Memory B cell (primary cell): ENCODE measurements at regions not wholly inside any gene's neighbourhood (a gene's known extent, or its start where the extent isn't known, plus 50 kb on each side); places are given as distances from the start of the nearest gene placed in this dataset.
"Not testable (repeated sequence)": the region's sequence is repeated elsewhere in the genome, so short reads cannot be mapped to it uniquely, and the experiment has no call there.

Experiments used
- ATAC-seq: fragments of 150-1000 bp; cut with Tn5 transposase; 2 replicates; pipeline ENCODE4 v1.10.0; 2021; ENCODE audit warnings: low read depth, mild to moderate bottlenecking, moderate library complexity
- DNase-seq, 2 donors: peaks; one replicate each; pipeline ENCODE4 v3.0.0; 2022; ENCODE audit warnings: low spot score in 2 of 2
- H3K27ac Mint-ChIP-seq: one replicate; pipeline ENCODE4 v1.8.0; 2022; ENCODE audit warnings: mild to moderate bottlenecking, moderate library complexity, mixed read lengths
- H3K27me3 Mint-ChIP-seq: one replicate; pipeline ENCODE4 v1.8.0; 2022; ENCODE audit warnings: mixed read lengths
- H3K36me3 Mint-ChIP-seq: one replicate; pipeline ENCODE4 v1.8.0; 2022; ENCODE audit warnings: mild to moderate bottlenecking, mixed read lengths
- H3K4me1 Mint-ChIP-seq: one replicate; pipeline ENCODE4 v1.8.0; 2022; ENCODE audit warnings: mixed read lengths
- H3K4me3 Mint-ChIP-seq: one replicate; pipeline ENCODE4 v1.8.0; 2022; ENCODE audit warnings: mild to moderate bottlenecking, moderate library complexity, mixed read lengths
- H3K9me3 Mint-ChIP-seq: one replicate; pipeline ENCODE4 v1.8.0; 2022; ENCODE audit warnings: mixed read lengths

GRCh38 chr12:83939718-83940117 is 972.9 kb downstream of the SLC6A15 start:
- H3K27me3 Mint-ChIP-seq, result no peaks in the 10 kb centered on the region
- H3K4me3 Mint-ChIP-seq, result no peak overlapping the region
- H3K27ac Mint-ChIP-seq, result no peak overlapping the region
- ATAC-seq (no peak), DNase-seq (no peak)
- H3K36me3 Mint-ChIP-seq, result no peaks in the 10 kb centered on the region
- H3K4me1 Mint-ChIP-seq, result no peaks in the 10 kb centered on the region
- peaks cover 1% of the 10 kb centered on the region for H3K9me3 Mint-ChIP-seq

GRCh38 chr12:83933615-83934014 is 979.0 kb downstream of the SLC6A15 start:
- no peak for ATAC-seq
- Mint-ChIP-seq H3K4me1 (no peaks in the 10 kb centered on the region), H3K27me3 (no peaks in the 10 kb centered on the region), H3K36me3 (no peaks in the 10 kb centered on the region), H3K9me3 (peaks cover 6% of the 10 kb centered on the region), H3K27ac (no peak overlapping the region), H3K4me3 (no peak overlapping the region)
- DNase-seq, result no peak

GRCh38 chr12:83932011-83932410 is 980.6 kb downstream of the SLC6A15 start:
- Mint-ChIP-seq H3K36me3 (no peaks in the 10 kb centered on the region), H3K27me3 (no peaks in the 10 kb centered on the region), H3K27ac (no peak overlapping the region), H3K4me3 (no peak overlapping the region), H3K9me3 (peaks cover 6% of the 10 kb centered on the region), H3K4me1 (no peaks in the 10 kb centered on the region)
- no peak for ATAC-seq
- no peak for DNase-seq

DNA sequence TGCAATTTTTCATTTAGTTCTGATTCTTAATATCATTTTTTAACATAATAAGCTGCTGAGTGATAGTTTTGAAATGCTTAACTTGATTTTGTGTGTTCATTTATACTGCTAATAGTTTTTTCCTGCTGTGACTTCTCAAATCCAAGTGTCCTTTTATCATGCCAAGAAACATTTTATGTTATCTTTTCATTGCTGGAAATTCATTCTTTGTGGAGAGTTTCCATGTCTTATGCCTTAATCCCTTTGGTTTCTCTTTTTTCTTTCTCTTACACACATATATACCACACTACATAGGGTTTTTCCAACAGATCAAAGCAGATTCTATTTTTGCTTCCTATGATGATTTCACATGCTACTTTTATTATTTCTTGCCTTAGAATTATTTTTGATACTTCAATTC is 981.1 kb downstream of the SLC6A15 start:
- ATAC-seq, result no peak
- H3K4me3 Mint-ChIP-seq, result no peak overlapping the region

GRCh38 chr12:83929792-83930191 is 982.8 kb downstream of the SLC6A15 start:
- H3K4me3 Mint-ChIP-seq, H3K9me3 Mint-ChIP-seq, DNase-seq, ATAC-seq, H3K27ac Mint-ChIP-seq, H3K36me3 Mint-ChIP-seq, H3K4me1 Mint-ChIP-seq, H3K27me3 Mint-ChIP-seq: not testable (repeated sequence)

More for the DNA sequence above, 981.1 kb downstream of the SLC6A15 start:
- H3K27ac Mint-ChIP-seq, result no peak overlapping the region
- peaks cover 6% of the 10 kb centered on the region for H3K9me3 Mint-ChIP-seq
- H3K36me3 Mint-ChIP-seq, result no peaks in the 10 kb centered on the region
- no peak for DNase-seq
- H3K27me3 Mint-ChIP-seq, result no peaks in the 10 kb centered on the region
- no peaks in the 10 kb centered on the region for H3K4me1 Mint-ChIP-seq

- no peaks in the 10 kb centered on the region for H3K9me3 Mint-ChIP-seq
Observed at GRCh38 chr12:83920821-83921547, 991.6 kb downstream of the SLC6A15 start.

GRCh38 chr12:83919081-83919480 is 993.5 kb downstream of the SLC6A15 start:
- ATAC-seq, result no peak
- H3K27me3 Mint-ChIP-seq, result no peaks in the 10 kb centered on the region
- H3K4me3 Mint-ChIP-seq, result no peak overlapping the region
- no peaks in the 10 kb centered on the region for H3K4me1 Mint-ChIP-seq
- no peaks in the 10 kb centered on the region for H3K9me3 Mint-ChIP-seq
- no peak overlapping the region for H3K27ac Mint-ChIP-seq
- no peak for DNase-seq
- H3K36me3 Mint-ChIP-seq, result no peaks in the 10 kb centered on the region

More at GRCh38 chr12:83920821-83921547, 991.6 kb downstream of the SLC6A15 start:
- Mint-ChIP-seq H3K27ac (no peak overlapping the region), H3K36me3 (no peaks in the 10 kb centered on the region), H3K27me3 (no peaks in the 10 kb centered on the region), H3K4me1 (no peaks in the 10 kb centered on the region), H3K4me3 (no peak overlapping the region)
- DNase-seq, result no peak
- no peak for ATAC-seq

GRCh38 chr12:83904175-83904574 is 1008.4 kb downstream of the SLC6A15 start:
- DNase-seq, result no peak
- H3K4me1 Mint-ChIP-seq, result no peaks in the 10 kb centered on the region
- H3K36me3 Mint-ChIP-seq, result no peaks in the 10 kb centered on the region
- ATAC-seq, result no peak
- H3K27ac Mint-ChIP-seq, result no peak overlapping the region
- no peak overlapping the region for H3K4me3 Mint-ChIP-seq
- no peaks in the 10 kb centered on the region for H3K27me3 Mint-ChIP-seq
- H3K9me3 Mint-ChIP-seq, result peaks cover 6% of the 10 kb centered on the region

- ATAC-seq (no peak), DNase-seq (no peak)
- no peak overlapping the region for H3K27ac Mint-ChIP-seq
- no peaks in the 10 kb centered on the region for H3K27me3 Mint-ChIP-seq
- H3K4me3 Mint-ChIP-seq, result no peak overlapping the region
- H3K9me3 Mint-ChIP-seq, result peaks cover 3% of the 10 kb centered on the region
- no peaks in the 10 kb centered on the region for H3K36me3 Mint-ChIP-seq
- no peaks in the 10 kb centered on the region for H3K4me1 Mint-ChIP-seq
Observed at GRCh38 chr12:83896416-83896815, 1016.2 kb downstream of the SLC6A15 start.

DNA sequence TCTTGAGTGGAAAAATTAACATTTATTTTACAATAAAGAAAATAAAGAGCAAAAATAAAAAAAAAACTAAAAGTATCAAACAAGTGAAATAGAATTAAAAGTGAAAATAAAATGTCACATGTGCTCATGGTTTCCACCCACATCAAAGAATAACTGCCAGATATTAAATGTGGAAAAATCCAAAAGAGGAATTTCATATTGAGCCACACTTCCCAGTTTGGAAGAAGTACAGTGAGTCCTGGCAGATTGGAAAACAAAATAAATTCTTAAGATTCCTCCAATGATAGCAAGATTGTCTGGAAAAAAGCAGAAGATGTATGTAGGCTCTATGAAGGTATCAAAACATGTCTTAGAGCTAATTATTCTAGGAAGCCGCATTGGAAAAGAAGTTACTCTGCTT is 1019.5 kb downstream of the SLC6A15 start:
- no peaks in the 10 kb centered on the region for H3K27me3 Mint-ChIP-seq
- H3K9me3 Mint-ChIP-seq, result peaks cover 1% of the 10 kb centered on the region
- no peaks in the 10 kb centered on the region for H3K36me3 Mint-ChIP-seq
- H3K4me1 Mint-ChIP-seq, result no peaks in the 10 kb centered on the region
- no peak overlapping the region for H3K4me3 Mint-ChIP-seq
- H3K27ac Mint-ChIP-seq, result no peak overlapping the region
- DNase-seq, result no peak
- ATAC-seq, result no peak

DNA sequence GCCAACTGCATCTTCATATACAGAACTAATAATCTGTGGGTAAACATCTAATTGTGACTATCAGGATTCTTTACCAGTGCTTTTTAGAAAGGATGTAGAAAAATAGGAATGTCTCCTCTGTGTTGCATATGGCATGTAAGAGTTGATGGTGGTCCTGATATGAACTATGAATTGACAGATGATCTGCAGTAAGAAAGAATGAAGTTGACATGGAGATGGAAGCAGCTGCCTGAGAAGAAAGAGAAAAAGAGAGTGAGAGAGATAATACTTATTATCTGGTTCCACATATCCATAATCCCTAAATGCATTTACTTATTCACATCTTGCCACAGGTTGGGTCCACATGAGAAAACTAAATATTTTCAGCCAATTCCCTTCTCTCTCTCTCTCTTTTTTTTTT is 1022.9 kb downstream of the SLC6A15 start:
- no peaks in the 10 kb centered on the region for H3K36me3 Mint-ChIP-seq
- no peaks in the 10 kb centered on the region for H3K4me1 Mint-ChIP-seq
- peaks cover 1% of the 10 kb centered on the region for H3K9me3 Mint-ChIP-seq
- H3K27ac Mint-ChIP-seq, result no peak overlapping the region
- no peak overlapping the region for H3K4me3 Mint-ChIP-seq
- no peak for ATAC-seq
- no peak for DNase-seq
- H3K27me3 Mint-ChIP-seq, result no peaks in the 10 kb centered on the region

DNA sequence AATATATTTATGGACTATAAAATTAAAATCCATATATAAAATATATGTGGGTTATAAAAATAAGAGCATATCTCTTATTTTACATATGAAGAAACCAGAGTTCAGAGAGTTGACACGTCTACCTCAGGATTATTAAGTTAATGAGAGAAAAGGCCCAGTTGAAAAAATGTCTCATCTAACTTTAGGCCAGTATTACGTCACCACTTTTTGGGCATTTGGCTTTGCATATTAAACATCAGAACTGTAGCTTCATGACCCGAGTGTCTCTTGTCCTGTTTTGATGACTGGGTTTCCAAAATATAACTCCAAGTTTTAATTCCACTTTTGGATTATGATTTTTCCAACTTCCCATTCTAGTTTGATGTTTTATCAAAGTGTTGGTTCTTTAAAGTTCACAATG is 1026.1 kb downstream of the SLC6A15 start:
- H3K4me1 Mint-ChIP-seq, result no peaks in the 10 kb centered on the region
- H3K27me3 Mint-ChIP-seq, result no peaks in the 10 kb centered on the region
- ATAC-seq (no peak), DNase-seq (no peak)
- no peak overlapping the region for H3K27ac Mint-ChIP-seq
- no peaks in the 10 kb centered on the region for H3K36me3 Mint-ChIP-seq
- H3K4me3 Mint-ChIP-seq, result no peak overlapping the region
- peaks cover 1% of the 10 kb centered on the region for H3K9me3 Mint-ChIP-seq

DNA sequence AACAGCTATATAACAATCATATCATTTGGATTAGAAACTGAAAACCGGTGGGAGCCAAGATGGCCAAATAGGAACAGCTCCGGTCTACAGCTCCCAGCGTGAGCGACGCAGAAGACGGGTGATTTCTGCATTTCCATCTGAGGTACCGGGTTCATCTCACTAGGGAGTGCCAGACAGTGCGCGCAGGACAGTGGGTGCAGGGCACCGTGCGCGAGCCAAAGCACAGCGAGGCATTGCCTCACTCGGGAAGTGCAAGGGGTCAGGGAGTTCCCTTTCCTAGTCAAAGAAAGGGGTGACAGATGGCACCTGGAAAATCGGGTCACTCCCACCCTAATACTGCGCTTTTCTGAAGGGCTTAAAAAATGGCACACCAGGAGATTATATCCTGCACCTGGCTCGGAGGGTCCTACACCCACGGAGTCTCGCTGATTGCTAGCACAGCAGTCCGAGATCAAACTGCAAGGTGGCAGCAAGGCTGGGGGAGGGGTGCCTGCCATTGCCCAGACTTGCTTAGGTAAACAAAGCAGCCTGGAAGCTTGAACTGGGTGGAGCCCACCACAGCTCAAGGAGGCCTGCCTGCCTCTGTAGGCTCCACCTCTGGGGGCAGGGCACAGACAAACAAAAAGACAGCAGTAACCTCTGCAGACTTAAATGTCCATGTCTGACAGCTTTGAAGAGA is 1041.5 kb downstream of the SLC6A15 start:
- H3K36me3 Mint-ChIP-seq, result not testable (repeated sequence)

DNA sequence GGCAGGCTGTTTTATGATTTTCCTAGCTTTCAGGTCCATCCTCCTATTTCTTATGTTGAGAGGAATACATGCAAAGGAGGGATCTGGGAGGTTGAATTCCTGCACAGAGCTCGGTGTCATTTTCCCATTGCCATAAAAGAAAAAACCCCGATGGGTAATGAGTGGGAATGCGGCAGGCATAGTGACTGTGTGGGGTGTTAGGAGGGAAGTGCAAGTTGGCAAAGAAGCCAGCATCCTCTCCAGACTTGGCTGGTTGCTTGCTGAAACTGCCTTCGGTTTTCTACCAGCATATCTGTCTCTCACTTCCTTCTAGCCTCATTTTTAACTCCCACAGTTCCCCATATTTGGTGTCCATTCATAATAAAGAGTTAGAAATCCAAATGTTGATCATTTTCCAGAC is 1046.1 kb downstream of the SLC6A15 start:
- H3K36me3 Mint-ChIP-seq, result no peaks in the 10 kb centered on the region
- no peaks in the 10 kb centered on the region for H3K9me3 Mint-ChIP-seq
- H3K4me3 Mint-ChIP-seq, result no peak overlapping the region
- H3K27ac Mint-ChIP-seq, result no peak overlapping the region
- H3K27me3 Mint-ChIP-seq, result no peaks in the 10 kb centered on the region
- DNase-seq, result no peak
- no peak for ATAC-seq
- no peaks in the 10 kb centered on the region for H3K4me1 Mint-ChIP-seq

More for the DNA sequence above, 1041.5 kb downstream of the SLC6A15 start:
- ATAC-seq, H3K9me3 Mint-ChIP-seq, DNase-seq, H3K27me3 Mint-ChIP-seq, H3K27ac Mint-ChIP-seq, H3K4me1 Mint-ChIP-seq, H3K4me3 Mint-ChIP-seq: not testable (repeated sequence)

DNA sequence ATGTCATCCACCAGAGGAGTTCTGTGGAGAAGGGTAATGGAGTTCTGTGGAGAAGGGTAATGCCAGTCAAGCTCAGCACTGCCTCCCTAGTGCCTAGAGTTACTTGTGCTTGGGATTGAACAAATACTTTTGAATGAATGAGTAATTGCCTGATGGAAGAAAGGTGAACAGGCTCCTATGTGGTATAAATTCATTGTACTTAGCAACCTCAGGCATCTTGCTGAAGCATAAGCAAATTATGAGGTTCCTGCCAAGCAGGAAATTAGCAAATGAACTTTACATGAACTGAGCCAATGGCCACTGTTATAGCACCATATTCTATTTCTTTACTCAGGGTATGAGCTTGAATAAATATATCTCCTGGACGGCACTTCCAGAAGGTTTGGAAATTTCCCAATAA is 1047.2 kb downstream of the SLC6A15 start:
- ATAC-seq, result no peak
- Mint-ChIP-seq H3K27ac (no peak overlapping the region), H3K4me3 (no peak overlapping the region), H3K36me3 (no peaks in the 10 kb centered on the region), H3K4me1 (no peaks in the 10 kb centered on the region), H3K9me3 (no peaks in the 10 kb centered on the region), H3K27me3 (no peaks in the 10 kb centered on the region)
- DNase-seq, result no peak
